Astrocyte (in vitro differentiated cells and primary cell): ENCODE measurements at regions not wholly inside any gene's neighbourhood (a gene's known extent, or its start where the extent isn't known, plus 50 kb on each side); places are given as distances from the start of the nearest gene placed in this dataset.

Experiments
- DNase-seq: peaks from one replicate; pipeline ENCODE4 v3.0.0-alpha.2; 2010; ENCODE audit warnings: low read depth
- FAIRE-seq: peaks from 2 replicates; lab custom pipeline; 2011; peaks lifted over from hg19 to GRCh38; lab: Jason Lieb, UNC
- H2AFZ ChIP-seq: 2 replicates; pipeline ENCODE4 v1.6.0; 2012; ENCODE audit warnings: low read depth, low read length, inconsistent platforms
- H3K27ac ChIP-seq: 2 replicates; pipeline ENCODE4 v1.5.1; 2011; ENCODE audit warnings: low read depth, low read length, inconsistent platforms
- H3K27me3 ChIP-seq: 2 replicates; pipeline ENCODE4 v1.6.0; 2011; ENCODE audit warnings: low read length, inconsistent platforms; ENCODE audit not compliant: insufficient read depth
- H3K36me3 ChIP-seq: 2 replicates; pipeline ENCODE4 v1.5.1; 2011; ENCODE audit warnings: low read length, inconsistent platforms; ENCODE audit not compliant: insufficient read depth
- H3K4me1 ChIP-seq: 2 replicates; pipeline ENCODE4 v1.5.1; 2011; ENCODE audit warnings: low read length, inconsistent platforms; ENCODE audit not compliant: insufficient read depth
- H3K4me2 ChIP-seq: 2 replicates; pipeline ENCODE4 v1.6.0; 2012; ENCODE audit warnings: low read length, inconsistent platforms
- H3K4me3 ChIP-seq: 2 replicates; pipeline ENCODE4 v1.5.1; 2011; ENCODE audit warnings: low read depth, mild to moderate bottlenecking, low read length, inconsistent platforms; ENCODE audit not compliant: insufficient read depth
- H3K79me2 ChIP-seq: 2 replicates; pipeline ENCODE4 v1.6.0; 2012; ENCODE audit warnings: mild to moderate bottlenecking, low read length, inconsistent platforms; ENCODE audit not compliant: insufficient read depth
- H3K9ac ChIP-seq: 2 replicates; pipeline ENCODE4 v1.6.0; 2012; ENCODE audit warnings: mild to moderate bottlenecking, low read length, inconsistent platforms
- H3K9me3 ChIP-seq: 2 replicates; pipeline ENCODE4 v1.5.1; 2012; ENCODE audit warnings: low read depth, mild to moderate bottlenecking, low read length, inconsistent platforms; ENCODE audit not compliant: insufficient read depth
- H4K20me1 ChIP-seq: 2 replicates; pipeline ENCODE4 v1.6.0; 2012; ENCODE audit warnings: low read length, inconsistent platforms; ENCODE audit not compliant: insufficient read depth
- H3K27ac Mint-ChIP-seq: one replicate; pipeline ENCODE4 v1.8.0; 2021; ENCODE audit warnings: mild to moderate bottlenecking, mixed read lengths; ENCODE audit not compliant: unreplicated experiment
- H3K27me3 Mint-ChIP-seq: one replicate; pipeline ENCODE4 v1.8.0; 2021; ENCODE audit warnings: low read depth, mixed read lengths; ENCODE audit not compliant: unreplicated experiment
- H3K36me3 Mint-ChIP-seq: one replicate; pipeline ENCODE4 v1.8.0; 2021; ENCODE audit warnings: low read depth, mixed read lengths; ENCODE audit not compliant: unreplicated experiment
- H3K4me1 Mint-ChIP-seq: one replicate; pipeline ENCODE4 v1.8.0; 2021; ENCODE audit warnings: low read depth, mixed read lengths; ENCODE audit not compliant: unreplicated experiment
- H3K4me3 Mint-ChIP-seq: one replicate; pipeline ENCODE4 v1.8.0; 2021; ENCODE audit warnings: mild to moderate bottlenecking, moderate library complexity, mixed read lengths; ENCODE audit not compliant: unreplicated experiment
- H3K9me3 Mint-ChIP-seq: one replicate; pipeline ENCODE4 v1.8.0; 2021; ENCODE audit warnings: mild to moderate bottlenecking, mixed read lengths; ENCODE audit not compliant: unreplicated experiment
- CTCF ChIP-seq: IDR thresholded peaks from 2 replicates; pipeline ENCODE4 v1.5.1; 2011; ENCODE audit warnings: low read depth, mild to moderate bottlenecking, inconsistent platforms, low read length, moderate library complexity; ENCODE audit not compliant: insufficient read depth
- EZH2 ChIP-seq: IDR thresholded peaks from 2 replicates; pipeline ENCODE4 v1.6.1; 2012; ENCODE audit warnings: mild to moderate bottlenecking, low read length, inconsistent platforms; ENCODE audit not compliant: insufficient read depth

GRCh38 chr5:73256012-73256411 is 83.0 kb downstream of the TMEM174 start:
- Mint-ChIP-seq H3K27me3 (peaks cover 65% of the 10 kb centered on the region), H3K36me3 (no peaks in the 10 kb centered on the region), H3K4me3 (no peak overlapping the region), H3K9me3 (peaks cover 19% of the 10 kb centered on the region), H3K4me1 (no peaks in the 10 kb centered on the region), H3K27ac (no peak overlapping the region)
- no peaks in the 10 kb centered on the region for H3K4me1 ChIP-seq
- no peak overlapping the region for H3K27ac ChIP-seq
- H3K4me3 ChIP-seq: no peak overlapping the region
- FAIRE-seq: no peak
- H3K36me3 ChIP-seq: no peaks in the 10 kb centered on the region
- H3K9me3 ChIP-seq: no peaks in the 10 kb centered on the region
- no peaks in the 10 kb centered on the region for H3K27me3 ChIP-seq
- H3K4me2 ChIP-seq: no peak overlapping the region
- DNase-seq: no peak
- H3K79me2 ChIP-seq: no peaks in the 10 kb centered on the region
- no peak overlapping the region for H3K9ac ChIP-seq
- TF ChIP-seq EZH2 (no peak), CTCF (no peak)
- no peak overlapping the region for H2AFZ ChIP-seq
- H4K20me1 ChIP-seq: no peaks in the 10 kb centered on the region

GRCh38 chr5:73254642-73255041 is 81.6 kb downstream of the TMEM174 start:
- Histone ChIP-seq H3K79me2 (no peaks in the 10 kb centered on the region), H3K27ac (no peak overlapping the region), H3K27me3 (no peaks in the 10 kb centered on the region), H3K36me3 (no peaks in the 10 kb centered on the region), H4K20me1 (no peaks in the 10 kb centered on the region), H3K9ac (no peak overlapping the region), H3K4me1 (no peaks in the 10 kb centered on the region), H3K4me2 (no peak overlapping the region), H2AFZ (no peak overlapping the region), H3K9me3 (no peaks in the 10 kb centered on the region), H3K4me3 (no peak overlapping the region)
- FAIRE-seq (no peak), DNase-seq (no peak)
- H3K4me3 Mint-ChIP-seq: no peak overlapping the region
- peaks cover 59% of the 10 kb centered on the region for H3K27me3 Mint-ChIP-seq
- H3K4me1 Mint-ChIP-seq: no peaks in the 10 kb centered on the region
- no peak overlapping the region for H3K27ac Mint-ChIP-seq
- H3K9me3 Mint-ChIP-seq: peaks cover 18% of the 10 kb centered on the region
- no peak for TF ChIP-seq EZH2
- TF ChIP-seq CTCF: no peak
- no peaks in the 10 kb centered on the region for H3K36me3 Mint-ChIP-seq

GRCh38 chr5:73253047-73253660 is 80.2 kb downstream of the TMEM174 start:
- no peaks in the 10 kb centered on the region for H3K79me2 ChIP-seq
- Mint-ChIP-seq H3K4me1 (no peaks in the 10 kb centered on the region), H3K36me3 (no peaks in the 10 kb centered on the region), H3K27me3 (peaks cover 62% of the 10 kb centered on the region), H3K4me3 (no peak overlapping the region), H3K27ac (no peak overlapping the region), H3K9me3 (peaks cover 11% of the 10 kb centered on the region)
- no peak overlapping the region for H3K4me3 ChIP-seq
- H3K4me1 ChIP-seq: no peaks in the 10 kb centered on the region
- no peak overlapping the region for H3K9ac ChIP-seq
- TF ChIP-seq EZH2 (no peak), CTCF (no peak)
- H3K27me3 ChIP-seq: no peaks in the 10 kb centered on the region
- DNase-seq (no peak), FAIRE-seq (no peak)
- no peak overlapping the region for H3K4me2 ChIP-seq
- no peak overlapping the region for H3K27ac ChIP-seq
- no peaks in the 10 kb centered on the region for H3K9me3 ChIP-seq
- H3K36me3 ChIP-seq: no peaks in the 10 kb centered on the region
- no peak overlapping the region for H2AFZ ChIP-seq
- no peaks in the 10 kb centered on the region for H4K20me1 ChIP-seq
